Keratinocyte (primary cell): ENCODE measurements at regions not wholly inside any gene's neighbourhood (a gene's known extent, or its start where the extent isn't known, plus 50 kb on each side); places are given as distances from the start of the nearest gene placed in this dataset.

ENCODE experiments used
- DNase-seq: peaks from one replicate; pipeline ENCODE4 v3.0.0-alpha.2; 2011; ENCODE audit warnings: low read depth, missing footprints, low spot score
- FAIRE-seq: peaks from 2 replicates; lab custom pipeline; 2011; peaks lifted over from hg19 to GRCh38; lab: Jason Lieb, UNC
- H2AFZ ChIP-seq: 2 replicates; pipeline ENCODE4 v1.6.0; 2012; ENCODE audit warnings: low read length, control low read depth, inconsistent platforms; ENCODE audit not compliant: control insufficient read depth
- H3K27ac ChIP-seq: 2 replicates; pipeline ENCODE4 v1.5.1; 2011; ENCODE audit warnings: low read length; ENCODE audit not compliant: control insufficient read depth, insufficient read depth
- H3K27me3 ChIP-seq: 3 replicates; pipeline ENCODE4 v1.6.0; 2011; ENCODE audit warnings: low read length; ENCODE audit not compliant: control insufficient read depth, insufficient read depth; ENCODE audit errors: extremely low read depth
- H3K36me3 ChIP-seq, 2 experiments: 2 replicates in 1 of 2; 3 replicates in 1 of 2; pipeline ENCODE4 v1.5.1; 2011; ENCODE audit warnings: low read length in 2 of 2, mild to moderate bottlenecking in 1 of 2; ENCODE audit not compliant: control insufficient read depth in 2 of 2, insufficient read depth in 2 of 2; ENCODE audit errors: extremely low read depth in 1 of 2
- H3K4me1 ChIP-seq: 3 replicates; pipeline ENCODE4 v1.5.1; 2011; ENCODE audit warnings: low read length; ENCODE audit not compliant: control insufficient read depth, insufficient read depth; ENCODE audit errors: extremely low read depth
- H3K4me2 ChIP-seq: 3 replicates; pipeline ENCODE4 v1.6.0; 2011; ENCODE audit warnings: low read depth, low read length; ENCODE audit not compliant: control insufficient read depth, insufficient read depth; ENCODE audit errors: extremely low read depth
- H3K4me3 ChIP-seq, 3 experiments: fragments of 200-600 bp in 1 of 3; sonication (generic) in 1 of 3; 2 replicates in 2 of 3; 3 replicates in 1 of 3; pipeline ENCODE4 v1.5.1; 2011 to 2016; ENCODE audit warnings: low read length in 3 of 3, mild to moderate bottlenecking in 3 of 3, control low read depth in 2 of 3, inconsistent platforms in 1 of 3, low read depth in 1 of 3, mixed read lengths in 1 of 3, mixed run types in 1 of 3, moderate library complexity in 1 of 3; ENCODE audit not compliant: control insufficient read depth in 2 of 3, insufficient read depth in 2 of 3; ENCODE audit errors: extremely low read depth in 1 of 3
- H3K79me2 ChIP-seq: 2 replicates; pipeline ENCODE4 v1.6.0; 2012; ENCODE audit warnings: low read length; ENCODE audit not compliant: control insufficient read depth, insufficient read depth
- H3K9ac ChIP-seq: 3 replicates; pipeline ENCODE4 v1.6.0; 2011; ENCODE audit warnings: low read length; ENCODE audit not compliant: control insufficient read depth, insufficient read depth; ENCODE audit errors: extremely low read depth
- H3K9me1 ChIP-seq: 3 replicates; pipeline ENCODE4 v1.6.0; 2011; ENCODE audit warnings: low read length; ENCODE audit not compliant: control insufficient read depth, insufficient read depth; ENCODE audit errors: extremely low read depth
- H3K9me3 ChIP-seq: 2 replicates; pipeline ENCODE4 v1.5.1; 2012; ENCODE audit warnings: low read depth, low read length; ENCODE audit not compliant: control insufficient read depth
- H4K20me1 ChIP-seq: 3 replicates; pipeline ENCODE4 v1.6.0; 2011; ENCODE audit warnings: low read length; ENCODE audit not compliant: control insufficient read depth, insufficient read depth; ENCODE audit errors: extremely low read depth
- CTCF ChIP-seq, 3 experiments: IDR thresholded peaks in 1 of 3; conservative IDR thresholded peaks in 1 of 3; optimal IDR thresholded peaks in 1 of 3; 2 replicates in 2 of 3; 3 replicates in 1 of 3; pipeline versions ENCODE3 to v1.5.1; 2011; ENCODE audit warnings: low read length in 3 of 3, mild to moderate bottlenecking in 3 of 3, moderate library complexity in 2 of 3, control low read depth in 1 of 3, inconsistent platforms in 1 of 3; ENCODE audit not compliant: insufficient read depth in 2 of 3; ENCODE audit errors: extremely low read depth in 1 of 3
- EZH2 ChIP-seq: IDR thresholded peaks from one replicate; pipeline ENCODE4 v1.6.1; 2012; ENCODE audit warnings: inconsistent platforms, mild to moderate bottlenecking, low read length, moderate library complexity
- dilution Hi-C: fragments of 300-500 bp; cut with MboI; formaldehyde crosslinking; loops from one replicate; pipeline ENCODE4 v1.7.0; 2020; ENCODE audit warnings: low sequenced_read_pairs; ENCODE audit not compliant: extremely low pct_ligation_motif_present

DNA sequence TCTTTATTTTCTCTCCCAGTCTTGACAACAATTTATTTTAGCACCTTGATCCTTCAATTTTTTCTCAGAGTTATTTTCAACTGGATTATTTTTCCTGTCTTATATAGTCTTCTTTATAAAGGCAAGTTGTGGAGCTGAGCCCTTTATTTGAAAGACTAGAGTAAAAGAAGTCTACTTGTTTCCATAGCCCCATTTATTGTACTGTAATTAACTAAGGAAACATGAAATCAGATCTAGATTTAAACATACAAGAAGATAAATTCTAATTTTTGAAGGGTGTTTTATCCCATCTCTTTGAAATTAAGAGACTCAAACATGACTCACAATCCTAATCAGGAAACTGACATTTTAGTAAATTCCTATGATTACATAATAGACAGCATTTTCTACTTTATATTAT is 2421.8 kb downstream of the LRRC4C start:
- no peak for FAIRE-seq
- H3K27ac ChIP-seq = no peak overlapping the region
- H3K4me3 ChIP-seq = no peak overlapping the region
- no peak overlapping the region for H3K4me2 ChIP-seq
- H3K9ac ChIP-seq = no peak overlapping the region
- TF ChIP-seq CTCF (optimal IDR thresholded peaks at IDR 0.05 in 1 of 3, IDR thresholded peaks at IDR 0.05 in 1 of 3, conservative IDR thresholded peaks at IDR 0.05 in 1 of 3; ENCODE audit: extremely low read depth in 1 of 3, insufficient read depth in 2 of 3, low read length in 3 of 3) (no peak), EZH2 (no peak)
- no peaks in the 10 kb centered on the region for H3K27me3 ChIP-seq
- no peaks in the 10 kb centered on the region for H3K9me3 ChIP-seq
- no peaks in the 10 kb centered on the region for H3K36me3 ChIP-seq
- dilution Hi-C loops = no loop called here
- H3K79me2 ChIP-seq = no peaks in the 10 kb centered on the region
- H3K9me1 ChIP-seq = no peaks in the 10 kb centered on the region
- H4K20me1 ChIP-seq = no peaks in the 10 kb centered on the region
- H2AFZ ChIP-seq = no peak overlapping the region
- H3K4me1 ChIP-seq = no peaks in the 10 kb centered on the region
- no peak for DNase-seq

- H3K36me3 ChIP-seq = no peaks in the 10 kb centered on the region
Measured at GRCh38 chr11:39036021-39036420, 2423.4 kb downstream of the LRRC4C start.

More at GRCh38 chr11:39036021-39036420, 2423.4 kb downstream of the LRRC4C start:
- no peaks in the 10 kb centered on the region for H3K79me2 ChIP-seq
- no peaks in the 10 kb centered on the region for H3K27me3 ChIP-seq
- no peak overlapping the region for H3K4me2 ChIP-seq
- H4K20me1 ChIP-seq = no peaks in the 10 kb centered on the region
- TF ChIP-seq CTCF (optimal IDR thresholded peaks at IDR 0.05 in 1 of 3, IDR thresholded peaks at IDR 0.05 in 1 of 3, conservative IDR thresholded peaks at IDR 0.05 in 1 of 3; ENCODE audit: extremely low read depth in 1 of 3, insufficient read depth in 2 of 3, low read length in 3 of 3) = no peak
- no peak for TF ChIP-seq EZH2
- H3K9ac ChIP-seq = no peak overlapping the region
- H3K27ac ChIP-seq = no peak overlapping the region
- H3K9me3 ChIP-seq = no peaks in the 10 kb centered on the region
- H2AFZ ChIP-seq = no peak overlapping the region
- dilution Hi-C loops = no loop called here
- DNase-seq (no peak), FAIRE-seq (no peak)
- no peak overlapping the region for H3K4me3 ChIP-seq
- H3K4me1 ChIP-seq = no peaks in the 10 kb centered on the region
- no peaks in the 10 kb centered on the region for H3K9me1 ChIP-seq
